HEK293T (cell line): ENCODE measurements at regions not wholly inside any gene's neighbourhood (a gene's known extent, or its start where the extent isn't known, plus 50 kb on each side); places are given as distances from the start of the nearest gene placed in this dataset.

Source experiments
- CTCF ChIA-PET: fragments of 350-600 bp; formaldehyde crosslinking; extraction: SDS; loops from one replicate; lab custom pipeline; 2021; ENCODE audit warnings: antibody characterized with exemption, inconsistent platforms; lab: Yijun Ruan, JAX
- POLR2A ChIA-PET: fragments of 350-600 bp; formaldehyde crosslinking; extraction: SDS; loops from one replicate; lab custom pipeline; 2020; ENCODE audit warnings: antibody characterized with exemption, inconsistent platforms; lab: Yijun Ruan, JAX
- DNase-seq: peaks from one replicate; pipeline ENCODE4 v3.0.0; 2012; ENCODE audit warnings: mixed read lengths; ENCODE audit errors: extremely low spot score
- ARNT ChIP-seq: fragments of 450-650 bp; IDR thresholded peaks from 2 replicates; pipeline ENCODE4 v1.6.1; 2017; ENCODE audit warnings: mild to moderate bottlenecking
- BHLHE40 ChIP-seq: fragments of 450-650 bp; IDR thresholded peaks from 2 replicates; pipeline ENCODE4 v1.6.1; 2016; ENCODE audit warnings: mild to moderate bottlenecking, moderate library complexity, borderline replicate concordance
- CTBP1 ChIP-seq: fragments of 450-650 bp; IDR thresholded peaks from 2 replicates; pipeline ENCODE4 v1.6.1; 2016; ENCODE audit warnings: borderline replicate concordance
- ELF4 ChIP-seq: fragments of 450-650 bp; IDR thresholded peaks from 2 replicates; pipeline ENCODE4 v1.6.1; 2017; ENCODE audit warnings: antibody characterized with exemption
- FOXA1 ChIP-seq: fragments of 450-650 bp; IDR thresholded peaks from 2 replicates; pipeline ENCODE4 v1.6.1; 2016; ENCODE audit warnings: mild to moderate bottlenecking
- FOXK2 ChIP-seq: fragments of 450-650 bp; IDR thresholded peaks from 2 replicates; pipeline ENCODE4 v1.6.1; 2016; ENCODE audit warnings: mild to moderate bottlenecking
- FOXM1 ChIP-seq: fragments of 450-650 bp; IDR thresholded peaks from 2 replicates; pipeline ENCODE4 v1.6.1; 2017; ENCODE audit warnings: mild to moderate bottlenecking, borderline replicate concordance
- HDGF ChIP-seq: fragments of 450-650 bp; IDR thresholded peaks from 2 replicates; pipeline ENCODE4 v1.6.1; 2017; ENCODE audit warnings: antibody characterized with exemption, borderline replicate concordance
- L3MBTL2 ChIP-seq: fragments of 450-650 bp; conservative IDR thresholded peaks from 2 replicates; pipeline ENCODE4 v1.6.1; 2016; ENCODE audit warnings: mild to moderate bottlenecking
- LEF1 ChIP-seq: fragments of 450-650 bp; IDR thresholded peaks from 2 replicates; pipeline ENCODE4 v1.6.1; 2017; ENCODE audit warnings: mild to moderate bottlenecking, borderline replicate concordance
- NFRKB ChIP-seq: fragments of 450-650 bp; IDR thresholded peaks from 2 replicates; pipeline ENCODE4 v1.6.1; 2016; ENCODE audit warnings: mild to moderate bottlenecking, moderate library complexity
- SP1 ChIP-seq: fragments of 450-650 bp; IDR thresholded peaks from 2 replicates; pipeline ENCODE4 v1.6.1; 2017
- SUZ12 ChIP-seq: fragments of 450-650 bp; IDR thresholded peaks from 2 replicates; pipeline ENCODE4 v1.6.1; 2016; ENCODE audit warnings: mild to moderate bottlenecking
- TARDBP ChIP-seq: fragments of 450-650 bp; IDR thresholded peaks from 2 replicates; pipeline ENCODE4 v1.6.1; 2016
- ZNF384 ChIP-seq: fragments of 450-650 bp; IDR thresholded peaks from 2 replicates; pipeline ENCODE4 v1.6.1; 2016
- TF ChIP-seq, protein P1 (sequence below): fragments of 450-650 bp; IDR thresholded peaks from 2 replicates; pipeline ENCODE4 v1.6.1; 2016

DNA sequence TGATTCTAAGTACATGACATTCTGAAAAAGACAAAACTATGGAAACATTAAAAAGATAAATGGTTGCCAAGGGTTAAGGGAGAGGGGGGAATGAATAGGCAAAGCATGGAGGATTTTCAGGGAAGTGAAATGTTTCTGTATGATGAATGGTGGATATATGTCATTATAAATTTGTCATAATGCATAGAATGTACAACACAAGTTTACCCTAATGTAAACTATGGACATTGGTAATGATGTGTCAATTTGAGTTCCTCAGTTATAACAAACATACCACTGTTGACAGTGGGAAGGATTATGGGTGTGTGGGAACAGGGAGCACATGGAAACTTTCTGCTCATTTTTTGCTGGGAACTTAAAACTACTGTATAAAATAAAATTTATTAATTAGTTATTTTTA lies 427.1 kb upstream of the ESRRG start:
- CTCF ChIA-PET, result no interaction called here
- DNase-seq, result no peak
- no peak for TF ChIP-seq SUZ12
- no peak for TF ChIP-seq ELF4
- TF ChIP-seq NFRKB, result no peak
- TF ChIP-seq FOXM1, result no peak
- TF ChIP-seq TARDBP, result no peak
- no peak for TF ChIP-seq LEF1
- TF ChIP-seq HDGF, result no peak
- POLR2A ChIA-PET, result no interaction called here

DNA sequence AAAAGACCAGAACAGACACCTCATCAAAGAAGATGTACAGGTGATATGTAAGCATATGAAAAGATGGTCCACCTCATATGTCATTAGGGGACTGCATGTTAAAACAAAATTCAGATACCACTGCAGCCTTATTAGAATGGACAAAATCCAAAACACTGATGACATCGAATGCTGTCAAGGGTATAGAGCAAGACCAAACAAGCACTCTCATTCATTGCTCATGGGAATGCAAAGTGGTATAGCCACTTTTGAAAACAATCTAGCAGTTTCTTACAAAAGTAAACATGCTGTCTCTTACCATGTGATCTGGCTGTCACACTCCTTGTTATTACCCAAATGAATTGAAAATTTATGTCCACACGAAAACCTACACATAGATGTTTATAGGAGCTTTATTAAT lies 426.6 kb upstream of the ESRRG start:
- ChIA-PET CTCF (no interaction called here), POLR2A (no interaction called here)
- no peak for DNase-seq
- no peak for TF ChIP-seq L3MBTL2
- TF ChIP-seq SUZ12, result no peak
- TF ChIP-seq HDGF, result no peak
- TF ChIP-seq FOXA1, result no peak
- TF ChIP-seq ELF4, result no peak
- TF ChIP-seq CTBP1, result no peak
- TF ChIP-seq BHLHE40, result no peak
- no peak for TF ChIP-seq SP1
- TF ChIP-seq LEF1, result no peak
- no peak for TF ChIP-seq ARNT
- TF ChIP-seq ZNF384, result no peak

DNA sequence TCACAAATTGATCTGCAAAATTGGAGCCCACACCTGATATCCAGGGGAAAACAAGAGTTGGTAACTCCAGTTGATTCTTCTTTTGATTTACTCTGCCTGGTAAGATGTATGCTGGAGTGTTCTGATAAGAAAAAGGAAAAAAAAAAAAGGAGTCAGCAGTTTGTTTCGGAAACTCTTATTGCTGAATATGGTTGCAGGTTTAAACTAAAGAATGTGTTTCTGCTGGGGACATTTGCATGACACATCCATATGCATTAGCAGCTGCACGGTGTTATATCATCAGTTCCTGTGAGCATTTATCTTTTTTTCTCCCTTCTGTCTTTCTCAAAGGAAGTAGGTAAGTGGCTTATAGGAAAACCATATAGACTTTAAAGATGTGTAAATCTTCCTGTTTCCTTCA lies 418.5 kb upstream of the ESRRG start:
- ChIA-PET CTCF (no interaction called here), POLR2A (no interaction called here)
- no peak for DNase-seq
- TF ChIP-seq FOXM1 (no peak), ELF4 (no peak), SUZ12 (no peak), L3MBTL2 (no peak), HDGF (no peak), ARNT (no peak), ZNF384 (no peak), NFRKB (no peak), TARDBP (no peak), SP1 (no peak), FOXK2 (no peak), CTBP1 (no peak), BHLHE40 (no peak), LEF1 (no peak), FOXA1 (no peak)
- TF ChIP-seq, protein P1, sequence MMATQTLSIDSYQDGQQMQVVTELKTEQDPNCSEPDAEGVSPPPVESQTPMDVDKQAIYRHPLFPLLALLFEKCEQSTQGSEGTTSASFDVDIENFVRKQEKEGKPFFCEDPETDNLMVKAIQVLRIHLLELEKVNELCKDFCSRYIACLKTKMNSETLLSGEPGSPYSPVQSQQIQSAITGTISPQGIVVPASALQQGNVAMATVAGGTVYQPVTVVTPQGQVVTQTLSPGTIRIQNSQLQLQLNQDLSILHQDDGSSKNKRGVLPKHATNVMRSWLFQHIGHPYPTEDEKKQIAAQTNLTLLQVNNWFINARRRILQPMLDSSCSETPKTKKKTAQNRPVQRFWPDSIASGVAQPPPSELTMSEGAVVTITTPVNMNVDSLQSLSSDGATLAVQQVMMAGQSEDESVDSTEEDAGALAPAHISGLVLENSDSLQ, result no peak

DNA sequence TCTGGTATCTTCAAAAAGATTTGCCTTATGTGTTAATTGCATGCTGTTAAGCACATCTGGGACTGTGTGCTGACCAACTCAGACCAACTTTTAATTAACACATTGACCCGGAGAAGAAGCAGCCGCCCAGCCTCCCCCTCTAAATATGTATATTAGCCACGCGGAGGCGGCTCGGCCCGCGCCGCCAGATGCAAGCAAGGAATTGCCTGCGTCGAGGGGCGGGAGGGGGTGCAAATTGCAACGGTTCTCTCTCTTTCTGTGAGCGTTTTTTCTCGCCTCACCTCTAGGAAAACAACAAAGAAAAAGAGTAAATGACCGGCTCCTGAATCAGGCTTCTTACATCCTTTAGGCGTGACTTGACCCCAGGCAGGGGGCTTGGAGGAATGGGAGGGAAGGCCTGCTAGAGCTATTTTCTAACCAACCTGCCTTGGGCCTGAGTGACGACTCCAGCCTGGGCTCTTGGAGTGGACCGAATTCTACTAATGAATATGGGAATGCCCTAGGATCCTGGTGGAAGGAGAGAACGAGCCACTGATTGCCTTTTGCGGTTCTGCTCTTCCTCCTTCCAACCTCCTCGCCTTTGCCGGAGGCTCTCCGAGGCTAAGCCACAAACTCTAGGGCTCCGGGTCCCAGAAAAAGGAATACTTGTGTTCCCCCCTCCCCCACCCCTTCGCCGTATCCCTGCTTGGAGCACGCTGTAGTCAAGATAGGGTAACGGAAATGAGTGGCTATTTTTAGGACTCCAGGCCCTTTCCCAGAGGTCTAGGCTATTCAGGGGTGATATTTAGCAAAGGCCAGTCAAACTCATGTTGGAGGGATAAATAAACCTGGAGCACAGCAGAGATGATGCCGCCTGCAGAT lies 417.0 kb upstream of the ESRRG start:
- no peak for DNase-seq
- TF ChIP-seq TARDBP (no peak), CTBP1 (no peak)
- ChIA-PET POLR2A (no interaction called here), CTCF (no interaction called here)

DNA sequence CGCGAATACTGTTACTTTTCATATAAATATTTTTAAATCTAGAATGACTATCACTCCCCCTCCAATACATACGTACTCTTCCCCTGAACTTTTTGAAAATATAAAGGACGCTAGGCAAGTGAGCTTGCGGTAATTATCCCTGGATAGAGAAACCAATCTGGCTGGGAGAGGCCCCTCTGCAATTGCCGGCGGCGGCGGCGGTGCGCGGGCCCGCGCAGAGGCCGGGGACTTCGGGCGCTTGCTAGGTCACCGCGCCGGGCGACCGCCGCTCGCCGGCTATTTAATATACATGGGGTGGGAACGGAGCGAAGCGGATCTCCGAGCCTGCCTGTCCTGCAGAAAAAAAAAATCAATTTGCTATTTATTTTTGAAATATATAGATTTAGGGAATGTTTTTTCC lies 416.3 kb upstream of the ESRRG start:
- no peak for DNase-seq
- CTCF ChIA-PET, result no interaction called here
- POLR2A ChIA-PET, result no interaction called here

DNA sequence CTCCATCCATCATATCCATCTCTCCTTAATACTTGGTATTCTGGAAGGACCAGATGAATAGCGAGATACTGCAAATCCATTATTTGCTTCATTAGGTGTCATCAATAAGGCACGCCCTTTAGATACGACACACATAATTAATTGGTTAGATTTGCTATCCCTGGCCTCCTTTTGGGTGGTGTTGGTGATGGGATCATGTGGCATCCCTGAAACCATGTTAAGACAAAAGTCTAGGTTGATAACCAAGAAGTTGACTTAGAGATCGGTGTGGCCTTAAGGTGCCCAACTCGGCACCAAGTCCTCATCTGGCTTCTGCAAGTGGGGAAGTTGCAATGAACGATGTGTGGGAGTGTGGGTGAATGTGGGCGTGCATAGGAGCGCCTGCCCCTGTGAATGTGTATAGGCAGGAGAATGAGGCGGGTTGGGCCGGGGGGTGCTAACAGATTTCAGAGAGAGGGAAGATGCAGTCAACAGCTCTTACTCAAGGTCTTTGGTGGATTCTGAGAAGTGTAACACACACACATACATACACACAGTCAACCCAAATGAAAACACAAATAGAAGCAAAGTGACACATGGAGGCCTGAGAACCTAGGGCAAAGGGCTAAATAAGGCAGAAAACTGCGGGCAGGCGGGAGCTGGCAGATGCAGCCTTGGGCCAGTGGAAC lies 415.7 kb upstream of the ESRRG start:
- ChIA-PET POLR2A (no interaction called here), CTCF (no interaction called here)
- TF ChIP-seq SP1, result no peak
- TF ChIP-seq FOXK2, result no peak
- TF ChIP-seq ZNF384, result no peak
- TF ChIP-seq FOXA1, result no peak
- TF ChIP-seq L3MBTL2, result no peak
- no peak for TF ChIP-seq ARNT
- TF ChIP-seq FOXM1, result no peak
- no peak for DNase-seq

More for the DNA sequence above, 416.3 kb upstream of the ESRRG start:
- TF ChIP-seq ELF4 (no peak), ZNF384 (no peak), FOXK2 (no peak), SP1 (no peak), L3MBTL2 (no peak)

DNA sequence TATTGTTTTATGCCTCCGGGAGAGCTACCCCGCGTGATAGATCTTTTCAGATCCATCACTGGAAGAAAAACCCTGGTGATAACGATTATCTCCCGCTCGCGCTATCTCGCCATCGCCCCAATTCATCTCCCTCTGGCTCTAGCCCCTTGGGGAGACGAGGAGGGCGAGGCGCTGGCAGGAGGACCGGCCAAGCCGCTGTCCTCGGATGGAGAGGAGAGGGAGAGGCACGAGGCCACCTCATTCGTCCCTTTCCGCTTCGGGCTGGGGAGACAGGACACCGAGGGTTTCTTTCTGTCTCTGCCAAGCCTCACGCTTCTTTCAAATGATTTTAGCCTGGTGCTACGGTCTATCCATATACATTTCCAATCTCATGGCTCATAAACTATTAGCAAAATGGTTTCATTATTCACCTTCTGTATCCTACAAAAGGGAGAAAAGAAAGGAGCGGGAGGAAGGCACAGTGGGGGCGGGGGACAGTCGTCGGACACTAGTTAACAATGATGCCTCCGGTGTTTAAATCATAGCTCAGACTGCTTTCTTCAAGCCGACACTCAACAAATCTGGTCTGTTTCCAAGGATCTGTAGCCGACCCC lies 415.0 kb upstream of the ESRRG start:
- ChIA-PET CTCF (no interaction called here), POLR2A (no interaction called here)
- no peak for DNase-seq
- no peak for TF ChIP-seq FOXK2
- TF ChIP-seq SUZ12, result no peak
- TF ChIP-seq, protein P1, result no peak
- no peak for TF ChIP-seq ELF4
- no peak for TF ChIP-seq CTBP1
- no peak for TF ChIP-seq BHLHE40
- no peak for TF ChIP-seq L3MBTL2
- TF ChIP-seq NFRKB, result no peak
- no peak for TF ChIP-seq FOXM1
- TF ChIP-seq HDGF, result no peak
- no peak for TF ChIP-seq SP1
- no peak for TF ChIP-seq FOXA1
